ENCODE measurements at regions not wholly inside any gene's neighbourhood (a gene's known extent, or its start where the extent isn't known, plus 50 kb on each side); places are given as distances from the start of the nearest gene placed in this dataset.
"Not testable (repeated sequence)": the region's sequence is repeated elsewhere in the genome, so short reads cannot be mapped to it uniquely, and the experiment has no call there.

- no peaks in the 10 kb centered on the region for H3K36me3 ChIP-seq (ENCODE audit: insufficient read depth, low read length)
- TF ChIP-seq POLR2AphosphoS5 (IDR thresholded peaks at IDR 0.05; ENCODE audit: borderline replicate concordance, low read depth, low read length) (no peak), FOXP2 (optimal IDR thresholded peaks at IDR 0.05; ENCODE audit: control extremely low read depth, extremely low read length, insufficient read depth) (no peak), EZH2 (IDR thresholded peaks at IDR 0.05) (no peak)
- H3K4me3 ChIP-seq, result no peak overlapping the region
- no peaks in the 10 kb centered on the region for H3K9me3 ChIP-seq (ENCODE audit: low read depth, low read length)
- no peak for DNase-seq (ENCODE audit: low read depth, low spot score)
- H3K27ac ChIP-seq, result no peak overlapping the region
- no peak overlapping the region for H3K9ac ChIP-seq (ENCODE audit: insufficient read length)
These were observed 253.8 kb downstream of the ZNF608 start for GRCh38 chr5:124492444-124493224.

GRCh38 chr5:124490315-124490714, 256.1 kb downstream of the ZNF608 start:
- H3K4me3 ChIP-seq; DNase-seq (ENCODE audit: low read depth, low spot score); H3K36me3 ChIP-seq (ENCODE audit: insufficient read depth, low read length); H3K9me3 ChIP-seq (ENCODE audit: low read depth, low read length); H3K27ac ChIP-seq; H3K9ac ChIP-seq (ENCODE audit: insufficient read length): not testable (repeated sequence)

DNA sequence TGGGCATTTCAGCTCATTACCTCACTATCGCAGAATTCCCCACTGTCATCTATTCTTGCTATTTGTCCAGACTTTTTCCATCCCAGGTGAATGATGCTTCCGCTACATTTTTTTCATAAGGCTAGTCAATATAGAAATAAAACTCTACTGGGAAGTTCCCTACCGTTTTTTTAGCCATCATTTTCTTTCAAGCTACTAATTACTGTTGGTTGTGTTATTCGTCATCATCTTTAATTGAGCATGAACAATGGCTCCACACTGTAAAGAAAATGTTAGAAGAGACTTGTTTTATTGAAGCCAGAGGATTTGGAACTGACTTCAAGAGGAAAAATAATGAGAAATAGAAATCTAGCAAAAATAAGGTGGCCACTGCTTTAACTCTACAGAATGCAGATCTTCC, 265.0 kb downstream of the ZNF608 start:
- TF ChIP-seq EZH2 (IDR thresholded peaks at IDR 0.05) (no peak), POLR2AphosphoS5 (IDR thresholded peaks at IDR 0.05; ENCODE audit: borderline replicate concordance, low read depth, low read length) (no peak), FOXP2 (optimal IDR thresholded peaks at IDR 0.05; ENCODE audit: control extremely low read depth, extremely low read length, insufficient read depth) (no peak)
- H3K9me3 ChIP-seq (ENCODE audit: low read depth, low read length), result no peaks in the 10 kb centered on the region
- no peak overlapping the region for H3K9ac ChIP-seq (ENCODE audit: insufficient read length)
- H3K27ac ChIP-seq, result no peak overlapping the region
- H3K4me3 ChIP-seq, result no peak overlapping the region
- no peak for DNase-seq (ENCODE audit: low read depth, low spot score)
- H3K36me3 ChIP-seq (ENCODE audit: insufficient read depth, low read length), result no peaks in the 10 kb centered on the region

DNA sequence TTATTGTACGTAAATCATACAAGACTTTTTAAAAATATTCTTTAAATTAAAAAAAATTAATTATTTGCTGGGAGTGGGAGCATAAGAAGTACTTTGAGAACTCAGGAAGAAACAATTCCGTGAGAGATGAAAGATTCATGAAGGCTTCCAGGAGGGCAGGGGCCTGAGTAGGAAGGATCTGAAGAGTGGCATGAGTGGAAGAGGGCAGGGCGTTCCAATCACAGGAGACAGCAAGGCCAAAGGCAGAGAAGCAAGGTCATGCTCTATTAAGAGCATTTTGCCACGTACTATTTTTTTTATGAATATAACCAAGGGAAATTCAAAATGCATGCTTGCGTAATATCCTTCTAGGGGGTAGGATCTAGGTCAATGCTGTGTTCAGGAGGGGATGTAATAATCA, 265.5 kb downstream of the ZNF608 start:
- no peak for DNase-seq (ENCODE audit: low read depth, low spot score)
- no peaks in the 10 kb centered on the region for H3K36me3 ChIP-seq (ENCODE audit: insufficient read depth, low read length)
- no peaks in the 10 kb centered on the region for H3K9me3 ChIP-seq (ENCODE audit: low read depth, low read length)

GRCh38 chr5:124480022-124480421, 266.4 kb downstream of the ZNF608 start:
- no peak for TF ChIP-seq EZH2 (IDR thresholded peaks at IDR 0.05)
- TF ChIP-seq FOXP2 (optimal IDR thresholded peaks at IDR 0.05; ENCODE audit: control extremely low read depth, extremely low read length, insufficient read depth), result no peak
- TF ChIP-seq POLR2AphosphoS5 (IDR thresholded peaks at IDR 0.05; ENCODE audit: borderline replicate concordance, low read depth, low read length), result no peak
- no peaks in the 10 kb centered on the region for H3K36me3 ChIP-seq (ENCODE audit: insufficient read depth, low read length)
- DNase-seq (ENCODE audit: low read depth, low spot score), result no peak
- H3K4me3 ChIP-seq, result no peak overlapping the region
- H3K9me3 ChIP-seq (ENCODE audit: low read depth, low read length), result no peaks in the 10 kb centered on the region
- H3K27ac ChIP-seq, result no peak overlapping the region
- no peak overlapping the region for H3K9ac ChIP-seq (ENCODE audit: insufficient read length)

More for the DNA sequence above, 265.5 kb downstream of the ZNF608 start:
- H3K4me3 ChIP-seq, result no peak overlapping the region
- TF ChIP-seq POLR2AphosphoS5 (IDR thresholded peaks at IDR 0.05; ENCODE audit: borderline replicate concordance, low read depth, low read length) (no peak), EZH2 (IDR thresholded peaks at IDR 0.05) (no peak), FOXP2 (optimal IDR thresholded peaks at IDR 0.05; ENCODE audit: control extremely low read depth, extremely low read length, insufficient read depth) (no peak)
- no peak overlapping the region for H3K9ac ChIP-seq (ENCODE audit: insufficient read length)
- no peak overlapping the region for H3K27ac ChIP-seq

DNA sequence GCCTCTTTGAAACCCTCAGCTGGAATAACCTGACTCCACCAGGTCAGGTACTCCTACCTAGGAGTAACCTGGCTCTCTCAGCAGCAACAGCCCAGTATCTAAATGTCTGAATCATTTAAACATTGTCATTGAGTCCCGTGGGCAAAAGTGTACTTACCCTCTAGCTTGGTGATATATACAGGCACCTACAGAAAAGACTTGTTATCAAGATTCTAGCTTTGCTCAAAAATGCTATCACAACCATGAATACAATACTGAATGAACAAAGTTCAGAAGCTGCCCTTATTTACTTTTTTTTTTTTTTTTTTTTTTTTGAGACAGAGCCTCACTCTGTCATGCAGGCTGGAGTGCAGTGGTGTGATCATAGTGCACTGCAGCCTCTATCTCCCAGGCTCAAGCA, 268.2 kb downstream of the ZNF608 start:
- no peak overlapping the region for H3K4me3 ChIP-seq
- H3K36me3 ChIP-seq (ENCODE audit: insufficient read depth, low read length), result no peaks in the 10 kb centered on the region
- no peak for DNase-seq (ENCODE audit: low read depth, low spot score)
- no peak overlapping the region for H3K9ac ChIP-seq (ENCODE audit: insufficient read length)
- no peak overlapping the region for H3K27ac ChIP-seq
- no peak for TF ChIP-seq POLR2AphosphoS5 (IDR thresholded peaks at IDR 0.05; ENCODE audit: borderline replicate concordance, low read depth, low read length)
- TF ChIP-seq EZH2 (IDR thresholded peaks at IDR 0.05), result no peak
- TF ChIP-seq FOXP2 (optimal IDR thresholded peaks at IDR 0.05; ENCODE audit: control extremely low read depth, extremely low read length, insufficient read depth), result no peak
- H3K9me3 ChIP-seq (ENCODE audit: low read depth, low read length), result no peaks in the 10 kb centered on the region

GRCh38 chr5:124477577-124477976, 268.9 kb downstream of the ZNF608 start:
- no peak for DNase-seq (ENCODE audit: low read depth, low spot score)

GRCh38 chr5:124477062-124477461, 269.4 kb downstream of the ZNF608 start:
- no peaks in the 10 kb centered on the region for H3K9me3 ChIP-seq (ENCODE audit: low read depth, low read length)
- no peak for TF ChIP-seq POLR2AphosphoS5 (IDR thresholded peaks at IDR 0.05; ENCODE audit: borderline replicate concordance, low read depth, low read length)
- no peak for TF ChIP-seq EZH2 (IDR thresholded peaks at IDR 0.05)
- TF ChIP-seq FOXP2 (optimal IDR thresholded peaks at IDR 0.05; ENCODE audit: control extremely low read depth, extremely low read length, insufficient read depth), result no peak
- no peak overlapping the region for H3K27ac ChIP-seq
- no peak overlapping the region for H3K4me3 ChIP-seq
- no peak for DNase-seq (ENCODE audit: low read depth, low spot score)
- no peaks in the 10 kb centered on the region for H3K36me3 ChIP-seq (ENCODE audit: insufficient read depth, low read length)
- H3K9ac ChIP-seq (ENCODE audit: insufficient read length), result no peak overlapping the region

More at GRCh38 chr5:124477577-124477976, 268.9 kb downstream of the ZNF608 start:
- no peaks in the 10 kb centered on the region for H3K9me3 ChIP-seq (ENCODE audit: low read depth, low read length)
- H3K9ac ChIP-seq (ENCODE audit: insufficient read length), result no peak overlapping the region
- no peak overlapping the region for H3K4me3 ChIP-seq
- TF ChIP-seq EZH2 (IDR thresholded peaks at IDR 0.05) (no peak), POLR2AphosphoS5 (IDR thresholded peaks at IDR 0.05; ENCODE audit: borderline replicate concordance, low read depth, low read length) (no peak), FOXP2 (optimal IDR thresholded peaks at IDR 0.05; ENCODE audit: control extremely low read depth, extremely low read length, insufficient read depth) (no peak)
- H3K27ac ChIP-seq, result no peak overlapping the region
- H3K36me3 ChIP-seq (ENCODE audit: insufficient read depth, low read length), result no peaks in the 10 kb centered on the region
